ENCODE measurements at regions not wholly inside any gene's neighbourhood (a gene's known extent, or its start where the extent isn't known, plus 50 kb on each side); places are given as distances from the start of the nearest gene placed in this dataset.

GRCh38 chr12:74602881-74603672 is 65.4 kb downstream of the ATXN7L3B start:
- CTCF ChIA-PET, result no interaction called here
- H3K27ac ChIP-seq (ENCODE audit: control insufficient read depth, insufficient read depth), result no peak overlapping the region
- in situ Hi-C loops (cut with MboI), result no loop called here
- RAD21 ChIA-PET (ENCODE audit: unreplicated experiment), result no interaction called here
- no peaks in the 10 kb centered on the region for H3K79me2 ChIP-seq (ENCODE audit: control insufficient read depth, insufficient read depth, low read length)
- H3K4me3 ChIP-seq, result no peak overlapping the region
- FAIRE-seq (no peak), ATAC-seq (no peak), DNase-seq (ENCODE audit: low read depth, low spot score) (no peak)
- H3K9ac ChIP-seq (ENCODE audit: control insufficient read depth, insufficient read depth, low read length), result no peak overlapping the region
- intact Hi-C loops (cut with micrococcal nuclease; ENCODE audit: unreplicated experiment), result no loop called here
- H3K4me1 ChIP-seq (ENCODE audit: control insufficient read depth, insufficient read depth, low read length), result no peaks in the 10 kb centered on the region
- H3K9me3 ChIP-seq (replicated peaks; ENCODE audit: control insufficient read depth, insufficient read depth, low read length), result no peaks in the 10 kb centered on the region
- POLR2A ChIA-PET, result no interaction called here
- 10% methylated on average over 2 of the region's 2 CpGs for WGBS (ENCODE audit: insufficient coverage, insufficient replicate concordance, low lambda C conversion rate, missing lambda C conversion rate)
- TF ChIP-seq CEBPB (IDR thresholded peaks at IDR 0.05; ENCODE audit: borderline replicate concordance in 1 of 2, low read depth in 2 of 2, low read length in 2 of 2) (no peak), SIX5 (IDR thresholded peaks at IDR 0.05; ENCODE audit: low read depth, low read length, severe bottlenecking) (no peak), MTA3 (IDR thresholded peaks at IDR 0.05; ENCODE audit: borderline replicate concordance, low read length) (no peak), SMC3 (IDR thresholded peaks at IDR 0.05; ENCODE audit: borderline replicate concordance, low read length) (no peak)
- TF ChIP-seq, protein P1, sequence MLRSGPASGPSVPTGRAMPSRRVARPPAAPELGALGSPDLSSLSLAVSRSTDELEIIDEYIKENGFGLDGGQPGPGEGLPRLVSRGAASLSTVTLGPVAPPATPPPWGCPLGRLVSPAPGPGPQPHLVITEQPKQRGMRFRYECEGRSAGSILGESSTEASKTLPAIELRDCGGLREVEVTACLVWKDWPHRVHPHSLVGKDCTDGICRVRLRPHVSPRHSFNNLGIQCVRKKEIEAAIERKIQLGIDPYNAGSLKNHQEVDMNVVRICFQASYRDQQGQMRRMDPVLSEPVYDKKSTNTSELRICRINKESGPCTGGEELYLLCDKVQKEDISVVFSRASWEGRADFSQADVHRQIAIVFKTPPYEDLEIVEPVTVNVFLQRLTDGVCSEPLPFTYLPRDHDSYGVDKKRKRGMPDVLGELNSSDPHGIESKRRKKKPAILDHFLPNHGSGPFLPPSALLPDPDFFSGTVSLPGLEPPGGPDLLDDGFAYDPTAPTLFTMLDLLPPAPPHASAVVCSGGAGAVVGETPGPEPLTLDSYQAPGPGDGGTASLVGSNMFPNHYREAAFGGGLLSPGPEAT (IDR thresholded peaks at IDR 0.05; ENCODE audit: low read depth), result no peak
- TF ChIP-seq, protein P2, sequence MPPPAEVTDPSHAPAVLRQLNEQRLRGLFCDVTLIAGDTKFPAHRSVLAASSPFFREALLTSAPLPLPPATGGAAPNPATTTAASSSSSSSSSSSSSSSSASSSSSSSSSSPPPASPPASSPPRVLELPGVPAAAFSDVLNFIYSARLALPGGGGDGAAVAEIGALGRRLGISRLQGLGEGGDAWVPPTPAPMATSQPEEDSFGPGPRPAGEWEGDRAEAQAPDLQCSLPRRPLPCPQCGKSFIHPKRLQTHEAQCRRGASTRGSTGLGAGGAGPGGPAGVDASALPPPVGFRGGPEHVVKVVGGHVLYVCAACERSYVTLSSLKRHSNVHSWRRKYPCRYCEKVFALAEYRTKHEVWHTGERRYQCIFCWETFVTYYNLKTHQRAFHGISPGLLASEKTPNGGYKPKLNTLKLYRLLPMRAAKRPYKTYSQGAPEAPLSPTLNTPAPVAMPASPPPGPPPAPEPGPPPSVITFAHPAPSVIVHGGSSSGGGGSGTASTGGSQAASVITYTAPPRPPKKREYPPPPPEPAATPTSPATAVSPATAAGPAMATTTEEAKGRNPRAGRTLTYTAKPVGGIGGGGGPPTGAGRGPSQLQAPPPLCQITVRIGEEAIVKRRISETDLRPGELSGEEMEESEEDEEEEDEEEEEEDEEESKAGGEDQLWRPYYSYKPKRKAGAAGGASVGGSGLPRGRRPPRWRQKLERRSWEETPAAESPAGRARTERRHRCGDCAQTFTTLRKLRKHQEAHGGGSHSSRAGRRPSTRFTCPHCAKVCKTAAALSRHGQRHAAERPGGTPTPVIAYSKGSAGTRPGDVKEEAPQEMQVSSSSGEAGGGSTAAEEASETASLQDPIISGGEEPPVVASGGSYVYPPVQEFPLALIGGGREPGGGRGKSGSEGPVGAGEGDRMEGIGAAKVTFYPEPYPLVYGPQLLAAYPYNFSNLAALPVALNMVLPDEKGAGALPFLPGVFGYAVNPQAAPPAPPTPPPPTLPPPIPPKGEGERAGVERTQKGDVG (CRISPR knock-in tag; IDR thresholded peaks at IDR 0.05), result no peak
- H3K36me3 ChIP-seq (ENCODE audit: control insufficient read depth in 2 of 2, insufficient read depth in 2 of 2, low read length in 1 of 2), result no peaks in the 10 kb centered on the region
- no peak overlapping the region for H2AFZ ChIP-seq (ENCODE audit: control insufficient read depth, low read depth, low read length)
- no peaks in the 10 kb centered on the region for H4K20me1 ChIP-seq (ENCODE audit: control insufficient read depth, insufficient read depth)
- BruUV-seq (replicated peaks), result no TSS peak
- no peak overlapping the region for H3K4me2 ChIP-seq (ENCODE audit: control insufficient read depth, insufficient read depth)
- SMC1A ChIA-PET (ENCODE audit: uncharacterized antibody, unreplicated experiment), result interaction anchor here (0.8 kb wide), 1 partner anchor 22 kb away, joined by 3 read pairs; no protein-coding TSS in a partner anchor
- no peaks in the 10 kb centered on the region for H3K27me3 ChIP-seq (replicated peaks in 1 of 2; ENCODE audit: control insufficient read depth in 2 of 2, insufficient read depth in 2 of 2, low read length in 1 of 2)
